Skin of body (tissue), 1 donor: ENCODE measurements at regions not wholly inside any gene's neighbourhood (a gene's known extent, or its start where the extent isn't known, plus 50 kb on each side); places are given as distances from the start of the nearest gene placed in this dataset.
"Not testable (repeated sequence)": the region's sequence is repeated elsewhere in the genome, so short reads cannot be mapped to it uniquely, and the experiment has no call there.

ENCODE experiments used
- DNase-seq: peaks from one replicate; lab custom pipeline; 2025; lab: John Stamatoyannopoulos, UW

DNA sequence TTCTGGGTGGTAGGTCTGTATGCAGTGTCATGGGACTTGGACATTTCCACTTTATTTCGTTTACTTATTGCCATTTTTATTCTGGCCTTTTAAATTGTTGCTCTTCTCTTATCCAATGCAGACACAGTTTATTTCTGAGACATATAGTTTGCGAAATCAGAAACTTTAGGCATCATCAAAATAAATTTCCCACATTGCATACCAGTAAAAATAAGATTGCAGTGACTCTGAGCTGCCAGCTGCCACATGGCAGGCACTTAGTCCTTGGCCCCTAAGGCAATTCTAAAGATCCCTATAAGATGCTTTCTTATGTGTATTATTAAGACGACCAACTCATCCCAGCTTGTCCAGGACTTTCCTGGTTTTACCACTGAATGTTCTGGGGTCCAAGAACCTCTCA, 81.8 kb upstream of the ANKRD1 start:
- DNase-seq: no peak

DNA sequence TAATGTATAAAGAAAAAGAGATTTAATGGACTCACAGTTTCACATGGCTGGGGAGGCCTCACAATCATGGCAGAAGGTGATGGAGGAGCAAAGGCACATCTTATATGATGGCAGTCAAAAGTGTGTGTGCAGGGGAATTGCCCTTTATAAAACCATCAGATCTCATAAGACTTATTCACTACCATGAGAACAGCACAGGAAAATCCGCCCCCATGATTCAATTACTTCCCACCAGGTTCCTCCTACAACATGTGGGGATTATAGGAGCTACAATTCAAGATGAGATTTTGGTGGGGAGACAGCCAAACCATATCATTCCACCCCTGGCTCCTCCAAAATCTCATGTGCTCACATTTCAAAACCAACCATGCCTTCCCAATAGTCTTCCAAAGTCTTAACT, 82.5 kb upstream of the ANKRD1 start:
- not testable (repeated sequence) for DNase-seq

DNA sequence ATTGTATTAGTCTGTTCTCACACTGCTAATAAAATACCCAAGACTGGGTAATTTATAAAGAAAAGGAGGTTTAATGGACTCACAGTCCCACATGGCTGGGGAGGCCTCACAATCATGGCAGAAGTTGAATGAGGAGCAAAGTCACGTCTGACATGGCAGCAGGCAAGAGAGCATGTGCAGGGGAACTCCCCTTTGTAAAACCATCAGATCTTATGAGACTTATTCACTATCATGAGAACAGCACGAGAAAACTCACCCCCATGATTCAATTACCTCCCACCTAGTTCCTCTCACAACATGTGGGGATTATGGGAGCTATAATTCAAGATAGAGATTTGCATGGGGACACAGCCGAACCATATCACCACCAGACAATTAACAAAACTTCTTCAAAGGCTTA, 84.4 kb upstream of the ANKRD1 start:
- DNase-seq: not testable (repeated sequence)

- DNase-seq: peak; percentile 73
These were observed 85.3 kb upstream of the ANKRD1 start for GRCh38 chr10:91006001-91006751.

DNA sequence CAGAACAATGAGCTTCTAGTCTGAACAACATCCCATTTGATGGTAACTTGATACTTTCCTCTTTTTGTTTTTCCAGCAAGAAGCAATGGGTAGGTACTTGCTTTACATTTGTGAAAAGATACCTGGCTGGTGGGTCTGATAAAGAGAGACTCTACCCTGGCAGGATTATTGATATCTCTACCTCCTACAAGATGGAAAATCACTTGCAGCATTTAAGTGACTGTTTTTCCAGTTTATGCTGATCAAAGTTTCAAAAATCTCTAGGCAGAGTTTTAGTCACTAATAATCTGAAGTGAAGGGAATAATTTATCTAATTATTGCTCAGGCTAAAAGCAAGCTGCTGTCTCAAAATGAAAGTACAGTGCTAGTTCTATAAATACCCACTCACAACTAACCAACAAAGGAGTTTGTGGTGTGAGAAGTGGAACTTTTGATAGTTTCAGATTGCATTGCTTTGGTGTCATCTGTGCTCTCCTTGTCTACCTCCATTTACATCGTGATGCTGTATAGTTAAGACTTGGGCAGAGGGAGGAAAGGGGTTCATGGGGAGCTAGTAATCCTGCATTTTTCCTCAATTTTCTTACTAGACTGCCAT, 86.0 kb upstream of the ANKRD1 start:
- DNase-seq: no peak

GRCh38 chr10:91007655-91008054, 86.8 kb upstream of the ANKRD1 start:
- DNase-seq: no peak

GRCh38 chr10:91009121-91009520, 88.2 kb upstream of the ANKRD1 start:
- DNase-seq: no peak

- DNase-seq: no peak
These were observed 90.1 kb upstream of the ANKRD1 start for GRCh38 chr10:91010952-91011351.

- no peak for DNase-seq
These were observed 91.6 kb upstream of the ANKRD1 start for GRCh38 chr10:91012502-91012901.

GRCh38 chr10:91013985-91014384, 93.1 kb upstream of the ANKRD1 start:
- no peak for DNase-seq

DNA sequence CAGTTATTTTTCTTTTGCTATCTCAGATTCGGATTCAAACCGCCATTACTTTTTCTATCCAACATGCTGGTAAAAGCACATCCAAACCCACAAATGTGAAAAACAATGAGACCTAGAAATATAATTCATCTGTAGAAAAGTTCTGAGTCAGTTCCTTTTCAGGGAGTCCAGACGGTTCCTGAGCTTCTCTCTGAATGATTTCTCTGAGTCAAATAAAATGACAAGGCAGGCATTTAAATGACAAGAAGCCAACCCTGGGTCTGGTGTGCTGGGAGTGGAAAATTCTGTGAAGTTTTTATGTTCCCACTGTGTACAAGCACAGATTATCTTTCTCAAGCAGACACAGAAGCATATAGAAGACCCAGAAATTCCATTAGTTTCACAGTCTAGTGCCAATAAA, 96.3 kb upstream of the ANKRD1 start:
- DNase-seq: no peak

DNA sequence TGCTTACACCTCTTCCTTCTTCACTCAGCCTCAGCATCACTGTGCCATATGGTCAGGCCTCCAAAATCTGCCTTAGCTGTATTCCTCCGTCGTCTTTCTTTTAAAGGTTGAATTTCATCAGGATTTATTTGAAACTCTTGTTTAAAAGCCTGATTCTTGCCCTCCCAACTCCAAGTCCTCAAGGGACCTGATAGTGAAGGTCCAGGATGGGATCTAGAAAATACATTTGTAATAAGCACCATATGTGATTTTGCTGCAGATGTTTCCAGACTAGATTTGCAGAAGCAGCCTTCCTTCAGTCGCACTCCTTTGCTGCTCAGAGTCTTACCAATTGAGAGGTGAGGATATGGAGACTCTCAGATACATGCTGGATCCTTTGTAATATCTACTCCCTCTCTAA, 101.0 kb upstream of the ANKRD1 start:
- DNase-seq: no peak

DNA sequence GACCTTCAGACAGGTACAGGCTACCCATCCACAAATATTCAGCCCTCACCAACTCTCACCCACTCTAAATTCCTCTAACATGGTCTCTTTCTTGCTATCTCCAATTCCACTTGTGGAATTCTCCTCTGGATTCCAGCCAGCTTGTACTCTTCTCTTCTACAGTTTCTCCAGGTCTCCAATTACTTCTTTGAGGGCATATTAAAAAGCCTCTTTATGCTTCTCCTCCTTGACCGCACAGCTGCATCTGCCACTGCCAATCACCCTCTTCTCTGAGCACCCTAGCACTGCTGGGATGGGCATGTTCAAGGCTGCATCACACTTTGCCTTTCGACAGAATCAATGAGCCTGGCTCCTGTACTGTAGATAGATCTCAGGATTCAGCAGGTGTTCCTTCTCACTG, 101.5 kb upstream of the ANKRD1 start:
- DNase-seq: no peak

DNA sequence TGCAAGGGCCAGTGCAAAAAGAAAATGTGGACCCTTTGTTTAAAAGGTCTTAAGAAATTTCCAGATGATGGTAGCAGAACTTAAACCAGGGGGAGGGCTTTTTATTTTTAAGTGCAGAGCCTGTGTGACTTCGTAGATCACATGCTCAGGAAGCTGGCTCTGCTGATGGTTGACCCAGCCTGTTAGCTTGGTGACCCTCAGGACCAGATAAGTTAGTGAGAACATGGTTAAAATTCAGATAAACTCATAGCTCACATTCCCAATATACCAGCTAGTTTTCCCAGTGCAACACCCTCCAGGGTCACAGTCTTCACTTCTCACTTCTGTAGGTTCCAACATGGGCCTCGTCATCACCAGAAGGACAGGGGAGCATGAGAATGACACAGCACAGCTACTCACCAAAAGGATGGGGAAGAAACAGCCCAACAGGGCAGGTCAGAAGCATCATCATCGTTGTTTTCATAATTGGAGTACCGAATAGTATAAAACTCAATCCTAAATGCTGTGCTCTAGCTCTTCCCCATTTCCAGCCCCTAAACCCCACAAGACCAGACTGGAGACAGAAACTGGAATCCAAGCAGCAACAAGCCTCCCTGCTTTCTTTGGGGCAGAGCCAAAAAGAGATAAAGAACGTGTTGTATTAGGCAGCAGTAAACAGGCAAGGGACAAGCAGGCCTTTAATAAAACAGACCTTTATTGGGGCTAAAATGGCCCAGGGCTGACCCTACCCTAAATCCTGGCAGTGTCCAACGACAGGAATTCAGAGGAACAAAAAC, 102.2 kb upstream of the ANKRD1 start:
- DNase-seq: peak; percentile 60

DNA sequence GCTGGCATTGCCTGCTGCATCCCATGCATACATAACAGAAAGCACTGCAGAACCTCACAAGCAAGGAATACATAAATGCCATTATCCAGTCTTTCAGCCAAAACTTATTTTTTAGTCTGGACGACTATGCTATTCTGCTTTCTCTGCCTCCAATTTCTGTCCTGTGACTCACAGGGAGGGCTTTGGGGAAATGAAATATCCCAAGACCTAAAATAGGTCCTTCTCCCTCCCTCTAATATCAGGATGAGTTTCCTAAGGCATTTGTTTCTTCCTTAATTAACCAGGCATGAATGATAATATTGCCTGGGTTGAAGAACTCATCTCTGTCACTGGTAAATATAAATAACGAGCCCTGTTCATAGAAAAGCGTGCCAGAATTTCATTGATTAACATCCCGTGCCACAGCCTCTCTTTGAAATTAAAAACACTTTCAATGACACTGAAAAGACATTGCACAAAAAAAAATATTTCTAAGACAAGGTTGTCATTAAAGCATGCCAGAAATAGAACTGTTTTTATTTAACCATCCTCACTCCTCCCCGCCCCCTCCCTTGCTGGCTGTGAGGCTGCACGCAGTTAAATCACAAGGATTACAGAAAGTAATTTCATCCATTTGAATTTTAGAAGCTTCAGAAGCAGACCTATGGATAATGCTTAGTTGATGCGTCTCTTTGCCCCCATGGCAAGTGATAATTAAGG, 103.0 kb upstream of the ANKRD1 start:
- no peak for DNase-seq

DNA sequence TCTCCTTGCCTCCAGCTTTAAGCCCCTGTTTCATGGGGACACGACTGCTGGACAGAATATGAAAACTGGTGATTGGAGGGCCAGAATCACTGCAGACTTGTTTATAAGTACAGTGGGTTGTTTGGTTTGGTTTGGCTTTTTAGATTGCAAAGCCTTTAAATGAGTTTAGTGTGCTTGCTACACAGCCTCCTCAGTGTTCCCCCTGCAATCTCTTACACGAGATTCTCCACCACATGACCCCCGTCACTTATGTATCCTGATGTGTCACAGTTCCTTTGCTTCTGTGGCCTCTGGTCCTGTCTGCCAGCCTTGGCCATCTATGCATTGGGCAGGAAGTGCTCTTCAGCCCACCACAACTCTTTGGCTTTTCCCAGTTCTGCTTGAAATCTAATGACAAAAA, 103.7 kb upstream of the ANKRD1 start:
- no peak for DNase-seq

- peak; percentile 34 for DNase-seq
These were observed 111.8 kb upstream of the ANKRD1 start for GRCh38 chr10:91032611-91033206.

- DNase-seq: no peak
These were observed 112.5 kb upstream of the ANKRD1 start for GRCh38 chr10:91033324-91033950.

GRCh38 chr10:91034042-91034441, 113.2 kb upstream of the ANKRD1 start:
- DNase-seq: no peak

- DNase-seq: peak; percentile 51
These were observed 113.7 kb upstream of the ANKRD1 start for GRCh38 chr10:91034494-91035159.
